Stimulated activated CD8-positive, alpha-beta memory T cell treated with anti-CD3 and anti-CD28 coated beads, Interleukin-7, amount 100 ng/mL, for 48 hours (primary cell): ENCODE measurements at regions not wholly inside any gene's neighbourhood (a gene's known extent, or its start where the extent isn't known, plus 50 kb on each side); places are given as distances from the start of the nearest gene placed in this dataset.

Experiments
- DNase-seq, 2 donors: peaks; one replicate each; pipeline ENCODE4 v3.0.0-alpha.2; 2020; ENCODE audit warnings: low read depth in 1 of 2; ENCODE audit errors: extremely low read depth in 1 of 2

DNA sequence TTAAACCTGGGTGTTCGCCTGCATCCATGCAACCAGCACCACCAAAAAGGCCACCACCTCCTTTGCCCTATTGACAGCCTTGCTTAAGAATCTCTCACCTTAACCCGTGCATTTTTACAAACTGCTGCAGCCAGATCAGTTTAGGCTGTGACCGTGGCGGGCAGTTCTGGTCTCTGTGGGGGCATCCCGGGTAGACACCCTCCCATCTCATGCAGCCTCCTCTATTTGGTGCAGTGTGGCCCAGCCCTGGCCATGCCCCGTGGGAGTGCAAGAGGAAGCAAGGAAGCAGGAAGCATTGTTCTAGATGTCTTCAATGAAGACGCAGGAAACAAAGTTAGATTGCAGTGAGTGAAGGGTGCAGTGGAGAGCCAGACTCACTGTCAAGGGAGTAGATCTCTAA lies 108.8 kb upstream of the MVB12B start:
- DNase-seq, result no peak

DNA sequence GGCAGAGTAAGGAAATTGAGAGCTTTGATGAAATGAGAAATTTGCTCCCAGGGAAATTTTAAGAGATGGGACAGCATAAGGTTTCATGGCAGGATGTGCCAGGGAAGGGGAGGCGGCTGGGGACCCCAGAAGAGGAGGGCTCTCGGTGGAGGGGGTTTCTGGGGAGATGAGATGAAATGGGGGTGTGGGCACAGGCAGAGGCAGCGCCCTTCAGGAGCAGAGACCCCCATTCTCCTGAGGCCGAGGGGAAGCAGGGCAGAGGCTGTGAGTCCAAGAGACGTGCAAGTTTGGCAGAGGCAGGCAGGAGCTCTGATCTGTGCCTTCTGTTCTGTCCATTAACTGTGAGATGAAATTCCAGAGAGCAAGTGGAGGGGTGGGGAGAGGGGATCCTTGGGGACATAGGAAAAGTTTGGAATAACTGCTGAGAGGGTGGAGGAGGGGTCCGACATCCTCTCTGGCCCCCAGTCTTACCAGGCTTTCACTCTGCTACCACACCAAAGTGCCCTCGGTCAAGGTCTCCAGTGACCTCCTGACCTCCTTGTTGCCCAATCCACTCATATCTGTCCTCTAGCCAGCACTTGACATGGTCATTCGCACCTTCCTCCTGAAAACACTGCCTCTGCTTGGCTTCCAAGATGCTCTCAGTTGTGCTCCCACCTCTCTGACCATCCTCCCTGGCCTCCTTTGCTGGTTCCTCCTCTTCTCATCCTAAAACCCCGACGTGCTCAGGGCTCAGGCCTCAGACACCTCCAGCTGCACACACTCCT lies 108.1 kb upstream of the MVB12B start:
- DNase-seq, result no peak

DNA sequence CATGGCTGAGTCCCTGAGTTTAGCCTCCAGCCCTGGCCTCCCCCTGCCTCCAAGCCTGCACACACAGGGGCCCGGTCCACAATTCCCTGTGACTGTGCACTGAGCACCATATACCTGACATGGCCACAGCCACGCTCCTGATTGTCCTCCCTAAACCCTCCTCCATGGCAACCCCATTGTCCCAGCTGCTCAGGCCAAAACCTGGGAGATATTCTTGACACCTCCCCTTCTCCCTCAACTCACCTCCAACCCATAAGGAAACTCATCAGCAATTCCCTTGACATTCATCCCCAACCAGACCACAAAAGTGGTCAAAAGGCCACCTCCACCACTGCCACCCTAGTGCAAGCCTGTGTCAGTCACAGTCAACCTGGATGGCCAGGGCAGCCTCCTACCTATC lies 107.5 kb upstream of the MVB12B start:
- DNase-seq, result no peak

DNA sequence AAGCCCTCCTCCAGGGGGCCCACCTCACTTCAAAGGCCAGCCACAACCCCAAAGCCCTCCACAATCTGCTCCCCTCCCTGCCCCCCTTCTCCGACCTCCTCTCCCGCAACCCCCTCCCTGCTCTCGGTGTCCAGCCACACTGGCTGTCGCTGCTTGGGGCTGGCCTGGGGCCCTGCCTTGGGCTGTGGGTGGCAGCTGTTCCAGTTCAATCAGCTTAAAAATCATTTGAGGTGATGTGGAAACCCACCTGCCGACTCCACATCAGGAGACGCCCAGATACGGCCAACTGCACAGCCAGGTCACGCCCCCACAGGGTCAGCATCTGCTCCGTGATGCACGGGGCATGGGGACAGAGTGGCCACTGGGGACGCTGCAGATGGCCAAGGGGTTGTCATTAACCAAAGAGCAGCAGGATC lies 107.0 kb upstream of the MVB12B start:
- DNase-seq, result no peak

DNA sequence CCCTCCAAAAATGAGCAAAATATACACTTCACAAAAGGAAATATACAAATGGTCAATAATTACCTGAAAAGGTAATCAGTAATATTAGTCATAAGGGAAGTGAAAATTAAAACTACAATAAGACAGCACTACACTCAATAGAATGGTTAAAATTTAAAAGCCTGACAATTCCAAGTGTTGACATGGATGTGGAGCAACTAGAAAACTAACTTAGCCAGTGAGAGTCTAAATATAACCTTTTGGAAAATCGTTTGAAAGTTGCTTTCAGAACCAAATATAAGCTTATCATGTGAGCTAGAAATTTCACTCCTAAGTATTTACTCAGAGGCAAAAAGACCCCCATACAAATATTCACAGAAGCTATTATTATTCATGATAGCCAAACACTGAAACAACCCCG lies 105.1 kb upstream of the MVB12B start:
- no peak for DNase-seq

DNA sequence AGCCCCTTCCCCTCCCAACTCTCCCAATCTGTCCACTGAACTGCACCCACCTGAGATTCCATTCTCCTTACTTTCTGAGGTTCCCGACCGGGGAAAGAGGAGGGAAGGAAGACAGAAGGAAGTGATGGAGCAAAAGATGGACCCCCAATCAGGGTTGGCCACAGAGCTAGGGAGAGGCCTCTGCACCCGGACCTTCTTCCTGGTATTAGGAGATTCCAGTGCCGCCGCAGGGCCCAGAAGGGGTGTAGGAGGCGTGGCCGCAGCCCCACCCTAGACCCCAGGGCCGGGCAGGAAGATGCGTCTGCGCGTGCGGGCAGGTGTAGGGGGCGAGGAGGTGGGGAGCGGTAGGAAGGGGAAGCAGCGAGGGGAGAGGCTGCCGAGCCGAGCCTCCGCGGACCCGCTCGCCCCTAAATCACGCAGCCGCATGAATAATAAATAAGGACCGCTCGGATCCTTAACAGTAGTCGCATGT lies 104.2 kb upstream of the MVB12B start:
- no peak for DNase-seq

DNA sequence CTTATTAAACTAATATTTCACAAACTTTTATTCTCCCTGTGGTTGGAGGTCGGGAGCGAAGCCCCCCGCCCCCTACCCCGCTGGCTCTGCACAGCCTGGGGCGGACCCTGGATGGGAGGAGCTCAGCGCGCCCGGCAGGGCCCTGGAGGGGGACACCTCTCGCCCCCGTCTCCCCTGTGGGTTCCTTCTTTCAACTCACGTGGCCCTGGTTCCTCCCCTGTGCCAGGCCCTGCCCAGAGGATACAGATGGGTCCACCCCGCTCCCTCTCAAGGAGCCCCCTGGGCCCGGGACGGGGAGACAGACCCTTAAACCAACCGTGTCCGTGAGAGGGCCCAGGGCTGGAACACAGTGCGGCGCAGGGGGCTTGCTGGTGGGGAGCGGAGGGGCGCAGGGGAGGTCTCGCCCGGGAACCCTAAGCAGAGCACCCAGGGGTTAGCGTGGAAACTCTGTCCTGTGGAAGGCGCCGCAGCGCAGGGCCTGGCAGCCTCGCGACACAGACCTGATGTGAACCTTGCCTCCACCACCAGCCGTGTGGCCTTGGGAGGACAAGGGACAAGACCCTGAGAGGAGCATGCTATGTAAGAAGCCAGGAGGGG lies 103.7 kb upstream of the MVB12B start:
- DNase-seq, result no peak

DNA sequence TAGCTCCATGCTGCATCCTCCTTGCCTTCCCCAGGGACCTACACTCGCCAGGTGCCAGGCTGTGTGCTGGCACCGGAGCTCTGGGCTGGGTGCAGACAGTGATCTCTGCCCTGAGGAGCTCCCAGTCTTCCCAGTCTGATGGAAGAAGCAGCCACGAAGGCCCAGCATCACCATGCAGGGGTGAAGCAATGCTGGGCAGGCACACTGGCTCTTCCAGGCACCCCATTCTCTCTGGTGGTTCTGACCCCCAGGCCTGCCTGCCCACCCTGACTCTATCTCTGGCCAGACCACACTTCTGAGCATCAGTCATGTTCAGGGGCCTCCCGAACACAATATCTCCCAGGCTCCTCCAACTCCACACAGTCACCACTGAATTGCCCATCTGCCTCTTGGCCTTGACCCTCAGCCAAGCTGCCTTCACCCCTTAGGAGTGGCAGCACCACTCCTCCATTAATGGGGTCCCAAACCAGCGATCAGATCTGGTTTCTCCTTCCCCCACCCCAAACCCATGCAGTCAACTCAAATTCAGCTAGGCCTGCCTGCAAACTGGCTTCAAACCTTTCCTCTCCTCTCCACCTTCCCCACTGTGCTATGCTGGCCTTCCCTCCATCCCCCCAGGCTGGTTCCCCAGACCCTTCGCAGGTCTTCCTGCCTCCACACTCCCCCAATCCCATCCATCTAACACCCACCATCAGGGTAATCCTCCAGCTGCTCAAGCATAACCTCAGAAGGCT lies 102.7 kb upstream of the MVB12B start:
- DNase-seq, result no peak

DNA sequence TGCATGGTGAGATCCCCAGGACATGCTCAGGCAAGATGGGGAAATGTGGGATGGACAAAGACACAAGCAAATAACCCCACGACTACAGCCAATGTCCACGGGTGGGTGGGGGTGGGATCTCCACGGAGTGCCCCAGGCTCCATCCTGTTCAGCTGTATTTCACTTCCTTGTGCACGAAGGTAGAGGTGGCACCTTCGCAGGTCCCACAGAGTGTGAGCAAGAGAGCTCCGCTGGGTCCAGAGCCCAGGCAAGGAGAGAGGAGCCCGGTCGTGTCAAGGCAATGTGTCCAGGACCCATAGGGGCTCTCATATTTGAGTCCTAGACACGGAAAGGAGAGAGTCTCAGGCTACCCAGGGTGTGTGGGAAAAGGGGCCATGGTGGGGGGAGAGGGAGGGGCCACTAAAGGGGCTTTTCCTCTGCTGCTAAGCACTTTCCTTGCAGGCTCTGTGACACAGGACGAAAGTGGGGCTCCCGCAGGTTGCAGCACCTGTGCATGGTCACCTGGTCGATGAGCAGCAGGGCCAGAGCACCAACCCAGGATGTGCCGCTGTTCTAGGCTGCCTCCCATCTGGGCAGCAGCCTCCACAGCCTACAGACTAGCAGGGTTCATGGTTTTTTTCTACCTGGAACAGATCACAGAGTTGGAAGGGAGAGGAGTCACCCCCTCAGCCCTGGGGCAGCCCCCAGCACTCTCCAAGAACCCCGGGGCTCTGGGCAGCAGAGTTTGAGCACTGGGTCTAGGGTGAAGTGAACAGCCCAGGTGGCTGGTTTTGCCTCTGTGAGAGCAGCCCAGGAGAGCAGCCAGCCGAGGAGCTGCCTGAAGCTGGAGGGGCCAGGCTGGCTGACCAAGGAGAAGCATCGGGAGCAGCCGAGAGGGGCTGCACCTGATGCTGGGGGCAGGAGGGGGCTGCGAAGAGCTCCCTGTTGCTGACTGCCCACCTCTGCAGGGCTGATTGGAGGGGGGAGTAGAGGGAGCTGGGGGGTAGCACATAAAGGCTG lies 100.7 kb upstream of the MVB12B start:
- DNase-seq, result no peak

DNA sequence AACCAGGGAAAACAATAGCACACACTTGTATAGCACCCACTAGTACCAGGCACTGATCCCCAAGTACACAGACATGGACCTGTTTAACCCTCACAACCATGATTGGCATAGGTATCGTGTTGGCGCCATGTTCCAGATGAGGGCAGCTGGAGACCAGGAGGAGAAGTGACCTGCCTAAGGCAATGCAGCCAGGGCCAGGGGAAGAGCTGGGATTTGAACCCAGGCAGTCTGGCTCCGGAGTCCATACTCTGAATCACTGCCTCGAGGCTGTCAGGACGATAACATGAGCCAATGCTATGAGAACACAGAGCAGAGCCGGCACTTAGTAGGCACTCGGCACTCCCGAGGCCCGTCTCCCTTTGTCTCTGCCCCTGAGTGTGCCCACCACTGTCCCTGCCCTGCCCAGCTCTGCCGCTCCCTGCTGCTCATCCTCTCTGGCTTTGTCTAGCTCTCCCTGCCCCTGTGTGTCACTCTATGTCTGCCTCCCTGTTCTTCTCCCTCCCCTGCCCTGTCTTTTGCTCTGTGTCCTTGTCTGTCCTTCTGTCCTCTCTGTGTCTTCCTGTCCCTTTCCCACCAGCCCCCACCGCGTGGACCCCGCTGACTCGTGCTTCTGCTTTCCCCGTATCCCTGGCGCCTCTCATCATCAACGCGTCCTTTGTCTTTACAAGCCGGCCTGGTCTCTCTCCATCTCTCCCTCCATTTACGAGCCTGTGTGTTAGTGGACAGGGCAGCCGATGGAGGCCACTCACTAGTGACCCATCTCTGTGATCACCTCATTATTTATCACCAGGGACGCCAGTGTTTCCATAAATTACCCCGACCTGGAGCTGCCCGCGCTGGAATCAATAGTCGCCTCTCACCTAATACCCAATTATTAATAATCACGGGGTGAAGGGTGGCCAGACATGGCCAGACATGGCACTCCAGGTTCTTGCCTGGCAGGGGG lies 99.4 kb upstream of the MVB12B start:
- no peak for DNase-seq

DNA sequence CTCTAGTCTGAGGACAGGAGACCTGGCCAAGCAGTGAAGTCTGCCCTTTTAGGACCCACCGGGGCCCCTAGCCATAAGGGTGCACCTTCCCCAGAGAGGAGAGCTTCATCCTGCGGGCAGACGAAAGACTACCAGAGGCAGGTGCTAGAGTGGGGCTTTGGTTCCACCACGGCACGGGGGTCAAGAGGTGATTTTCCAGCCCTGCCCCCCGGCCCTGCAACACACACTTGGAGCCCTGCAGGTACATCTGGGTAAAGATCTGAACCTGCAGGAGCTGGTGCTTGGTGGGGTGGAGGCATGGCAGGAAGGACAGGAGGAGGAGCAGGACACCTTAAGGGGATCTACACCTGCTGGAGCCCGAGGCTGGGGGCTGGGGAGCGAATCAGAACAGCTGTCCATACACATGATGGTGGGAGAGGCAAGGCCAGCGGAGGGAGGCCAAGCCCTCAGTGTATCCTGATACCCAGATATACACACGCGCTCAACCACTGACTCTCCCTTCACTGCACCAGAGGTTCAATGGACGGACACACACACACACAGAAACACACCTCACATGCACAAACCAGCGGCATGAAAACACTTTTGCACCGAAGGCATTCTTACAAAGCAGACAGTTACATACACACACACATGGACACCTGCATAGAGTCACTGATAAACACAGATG lies 98.4 kb upstream of the MVB12B start:
- DNase-seq, result no peak

DNA sequence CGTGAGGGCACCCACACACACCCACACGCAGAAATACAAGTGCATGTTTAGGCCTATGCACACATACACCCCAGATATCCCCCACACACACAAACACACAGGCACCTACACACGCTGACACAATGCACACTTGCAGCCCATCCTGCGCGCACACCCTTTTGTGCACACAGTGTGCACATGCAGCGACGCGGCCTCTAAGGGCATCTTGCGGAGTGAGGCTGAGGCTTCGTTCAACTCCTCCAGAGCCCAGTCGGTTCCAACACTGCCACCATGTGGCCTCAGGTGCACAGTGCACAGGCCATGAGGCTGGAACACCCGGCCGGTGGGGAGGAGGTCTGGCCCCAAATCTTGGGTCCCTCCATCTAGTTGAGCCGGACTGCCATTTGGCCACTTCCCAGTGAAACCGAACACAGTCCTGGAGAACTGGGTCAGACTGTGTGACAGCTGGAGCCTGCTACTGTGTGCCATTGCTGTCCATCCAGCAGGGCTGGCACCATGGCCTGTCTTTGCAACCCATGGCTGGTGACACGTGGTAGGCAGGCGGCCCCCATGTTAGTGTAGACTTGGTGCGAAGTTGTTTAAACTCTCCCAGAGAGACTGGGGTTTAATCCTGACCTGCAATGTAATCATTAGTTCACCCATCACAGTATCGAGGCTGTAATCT lies 97.7 kb upstream of the MVB12B start:
- peak; percentile 27 for DNase-seq

DNA sequence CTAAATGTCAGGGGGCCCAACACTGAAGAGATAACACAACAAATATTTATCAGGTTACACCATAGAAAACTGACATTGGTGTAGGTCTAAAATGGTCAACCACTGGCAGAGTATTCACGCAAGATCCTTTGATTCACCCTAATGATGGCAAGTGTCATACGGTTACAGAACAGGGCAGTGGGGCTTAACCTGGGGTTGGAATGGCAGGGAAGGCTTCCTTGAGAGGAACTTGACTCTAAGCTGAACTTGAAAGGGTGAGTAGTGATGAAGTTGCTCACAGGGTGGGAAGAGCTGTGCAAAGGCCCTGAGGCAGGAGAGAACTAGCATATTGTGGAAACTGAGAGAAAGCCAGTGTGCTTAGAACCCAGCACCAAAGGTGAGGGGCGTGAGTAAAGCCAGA lies 97.1 kb upstream of the MVB12B start:
- no peak for DNase-seq

DNA sequence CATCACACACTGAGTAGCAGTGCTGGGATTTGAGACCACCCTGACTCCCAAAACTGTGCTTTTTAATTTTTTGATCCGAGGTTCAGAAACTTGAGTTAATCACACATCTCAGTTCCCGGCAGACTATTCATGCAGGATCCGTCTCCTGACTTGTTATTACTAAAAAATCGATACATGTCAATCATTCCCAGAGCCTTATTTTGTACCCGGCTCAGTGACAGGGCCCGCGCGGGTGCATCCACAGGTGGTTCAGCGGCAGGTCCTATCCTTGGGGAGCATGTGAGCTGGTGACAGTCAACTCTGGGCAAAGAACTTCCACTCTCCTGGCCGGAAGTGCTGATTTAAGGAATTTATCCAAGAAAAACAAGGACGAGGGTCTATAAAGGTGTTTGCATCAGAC lies 95.9 kb upstream of the MVB12B start:
- DNase-seq, result no peak

DNA sequence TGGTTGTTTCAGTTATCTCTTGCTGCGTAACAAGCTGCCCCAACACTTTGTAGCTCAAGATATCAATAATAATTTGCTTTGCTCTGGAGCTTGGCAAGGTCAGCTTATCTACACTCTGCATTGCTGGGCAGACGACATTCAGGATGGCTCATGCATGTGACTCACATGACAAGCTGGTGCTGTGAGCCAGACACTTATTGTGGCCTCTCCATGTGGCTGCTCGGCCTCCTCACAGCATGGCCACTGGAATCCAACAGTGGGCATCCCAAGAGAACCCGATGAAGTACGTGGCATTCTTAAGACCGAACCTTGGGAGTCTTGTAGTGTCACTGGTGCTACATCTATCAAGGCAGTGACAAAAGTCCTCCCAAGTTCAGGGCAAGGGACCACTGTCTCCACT lies 94.2 kb upstream of the MVB12B start:
- no peak for DNase-seq

DNA sequence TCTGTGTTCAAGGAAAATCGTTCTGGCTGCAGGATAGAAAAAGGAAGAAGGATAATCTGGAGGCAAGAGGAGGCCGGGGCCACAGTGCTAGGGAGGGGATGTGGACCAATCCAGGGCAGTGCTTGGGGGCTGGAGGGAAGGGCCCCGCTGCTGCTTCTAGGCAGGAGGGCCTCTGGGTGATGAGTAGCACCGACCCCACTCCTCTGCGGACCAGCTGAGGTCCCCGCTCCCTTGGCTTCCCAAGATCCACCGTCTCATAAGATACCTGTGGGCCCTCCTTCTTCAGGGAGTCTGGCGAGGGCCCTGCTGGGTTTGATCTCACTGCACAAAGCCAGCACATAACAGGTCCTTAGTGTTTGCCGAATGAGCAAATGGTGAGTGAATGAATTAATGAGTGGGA lies 93.5 kb upstream of the MVB12B start:
- no peak for DNase-seq

DNA sequence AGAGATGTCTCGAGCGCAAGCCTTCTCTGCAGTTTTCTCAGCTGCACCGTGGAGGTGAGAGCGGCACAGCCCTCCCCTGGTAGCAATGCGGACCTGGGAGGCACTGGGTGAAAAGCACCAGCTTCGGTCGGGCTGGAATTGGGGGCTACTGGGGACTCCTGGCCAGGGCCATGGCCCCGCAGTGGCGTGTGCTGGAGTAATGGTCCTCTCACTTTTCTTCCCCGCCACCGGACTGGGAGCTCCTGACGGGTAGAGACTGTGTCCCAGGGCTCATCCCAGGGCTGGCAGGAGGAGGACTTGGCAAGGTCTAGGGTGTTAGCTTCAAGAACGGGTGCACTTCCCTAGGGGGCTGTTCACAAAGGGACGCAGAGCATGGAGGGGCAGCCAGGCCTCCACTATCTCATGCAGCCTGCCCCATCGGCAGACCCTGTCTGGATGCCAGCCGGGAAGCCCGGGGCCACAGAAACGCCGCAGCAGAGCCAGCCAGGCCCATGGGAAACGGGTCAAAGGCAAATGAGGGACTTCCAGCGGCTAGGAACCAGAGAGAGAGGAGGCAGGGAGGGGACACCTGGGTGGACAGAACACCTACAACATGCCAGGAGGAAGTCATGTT lies 92.6 kb upstream of the MVB12B start:
- DNase-seq, result no peak

DNA sequence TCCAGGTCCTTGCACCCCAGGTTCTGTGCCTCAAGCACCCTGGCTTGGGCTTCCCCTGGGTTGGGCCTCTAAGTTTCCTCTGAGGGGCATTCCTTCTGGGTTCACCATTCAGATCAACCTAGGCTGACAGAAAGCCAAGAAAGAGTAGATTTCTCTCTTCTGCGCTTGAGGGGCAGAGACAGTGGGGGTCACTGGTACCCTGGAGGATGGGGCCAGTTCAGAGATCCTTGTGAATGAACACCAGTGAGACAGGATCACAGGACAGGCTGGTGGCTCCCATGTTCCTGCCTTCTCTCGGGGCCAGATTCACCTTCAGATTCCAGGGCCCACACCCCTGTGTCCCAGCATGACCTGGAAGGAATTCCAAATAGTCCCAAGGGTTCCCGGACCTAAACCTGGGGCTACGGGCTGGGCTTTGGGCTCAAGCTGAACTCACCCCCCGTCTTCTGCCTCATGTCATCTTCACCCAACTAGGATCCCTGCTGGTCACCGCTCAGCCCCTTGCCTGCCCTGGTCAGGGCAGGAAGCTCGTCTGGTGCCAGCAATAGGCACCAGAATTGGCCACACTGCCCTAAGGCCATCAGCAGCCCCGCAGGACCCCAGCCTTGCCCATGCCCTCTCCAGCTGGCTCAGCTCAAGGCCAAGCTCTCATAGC lies 91.8 kb upstream of the MVB12B start:
- DNase-seq, result no peak
